ENCODE measurements at regions not wholly inside any gene's neighbourhood (a gene's known extent, or its start where the extent isn't known, plus 50 kb on each side); places are given as distances from the start of the nearest gene placed in this dataset.

GRCh38 chr3:103787164-103787871 lies 1352.5 kb downstream of the ZPLD1 start:
- ChIA-PET POLR2A (no interaction called here), CTCF (no interaction called here)
- H3K27ac ChIP-seq (ENCODE audit: low read length): no peak overlapping the region
- no peak overlapping the region for H3K4me3 ChIP-seq (ENCODE audit: low read depth in 2 of 2, low read length in 2 of 2)
- DNase-seq (ENCODE audit: low read depth, low spot score) (no peak), ATAC-seq (no peak)
- H3K27me3 ChIP-seq (ENCODE audit: control insufficient read depth, insufficient read depth, low read length): no peaks in the 10 kb centered on the region
- no TSS peak for BruUV-seq (replicated peaks)
- TF ChIP-seq POLR2AphosphoS5 (IDR thresholded peaks at IDR 0.05; ENCODE audit: low read depth, low read length) (no peak), SIN3A (IDR thresholded peaks at IDR 0.05; ENCODE audit: borderline replicate concordance, insufficient read depth, low read depth, low read length) (no peak), CTCF (IDR thresholded peaks at IDR 0.05) (no peak), TCF7L2 (IDR thresholded peaks at IDR 0.05; ENCODE audit: low read depth, low read length) (no peak), REST (IDR thresholded peaks at IDR 0.05; ENCODE audit: insufficient read depth in 1 of 2, low read depth in 2 of 2, low read length in 1 of 2) (no peak)
- H3K4me1 ChIP-seq (ENCODE audit: control insufficient read depth, insufficient read depth, low read length): no peaks in the 10 kb centered on the region
- intact Hi-C loops (cut with micrococcal nuclease; ENCODE audit: unreplicated experiment): no loop called here
- in situ Hi-C loops (cut with HindIII; ENCODE audit: low pct_unique_long_range_greater_than_20kb, low sequenced_read_pairs): no loop called here
- H3K9me3 ChIP-seq (ENCODE audit: control insufficient read depth, insufficient read depth, low read depth, low read length): 0 out of 2 replicates have a peak, but pooled peaks cover 5% of the 10 kb centered on the region
- no peaks in the 10 kb centered on the region for H3K36me3 ChIP-seq (ENCODE audit: control insufficient read depth, insufficient read depth, low read length)

GRCh38 chr3:103787879-103788278 lies 1353.1 kb downstream of the ZPLD1 start:
- intact Hi-C loops (cut with micrococcal nuclease; ENCODE audit: unreplicated experiment) (no loop called here), in situ Hi-C loops (cut with HindIII; ENCODE audit: low pct_unique_long_range_greater_than_20kb, low sequenced_read_pairs) (no loop called here)
- Histone ChIP-seq H3K27me3 (ENCODE audit: control insufficient read depth, insufficient read depth, low read length) (no peaks in the 10 kb centered on the region), H3K27ac (ENCODE audit: low read length) (no peak overlapping the region), H3K4me1 (ENCODE audit: control insufficient read depth, insufficient read depth, low read length) (no peaks in the 10 kb centered on the region), H3K4me3 (ENCODE audit: low read depth in 2 of 2, low read length in 2 of 2) (no peak overlapping the region), H3K9me3 (ENCODE audit: control insufficient read depth, insufficient read depth, low read depth, low read length) (0 out of 2 replicates have a peak, but pooled peaks cover 5% of the 10 kb centered on the region), H3K36me3 (ENCODE audit: control insufficient read depth, insufficient read depth, low read length) (no peaks in the 10 kb centered on the region)
- ChIA-PET CTCF (no interaction called here), POLR2A (no interaction called here)
- DNase-seq (ENCODE audit: low read depth, low spot score): no peak
- BruUV-seq (replicated peaks): no TSS peak
- TF ChIP-seq CTCF (IDR thresholded peaks at IDR 0.05) (no peak), TCF7L2 (IDR thresholded peaks at IDR 0.05; ENCODE audit: low read depth, low read length) (no peak), REST (IDR thresholded peaks at IDR 0.05; ENCODE audit: insufficient read depth in 1 of 2, low read depth in 2 of 2, low read length in 1 of 2) (no peak), SIN3A (IDR thresholded peaks at IDR 0.05; ENCODE audit: borderline replicate concordance, insufficient read depth, low read depth, low read length) (no peak), POLR2AphosphoS5 (IDR thresholded peaks at IDR 0.05; ENCODE audit: low read depth, low read length) (no peak)
- ATAC-seq: no peak
